ENCODE measurements at regions not wholly inside any gene's neighbourhood (a gene's known extent, or its start where the extent isn't known, plus 50 kb on each side); places are given as distances from the start of the nearest gene placed in this dataset.

DNA sequence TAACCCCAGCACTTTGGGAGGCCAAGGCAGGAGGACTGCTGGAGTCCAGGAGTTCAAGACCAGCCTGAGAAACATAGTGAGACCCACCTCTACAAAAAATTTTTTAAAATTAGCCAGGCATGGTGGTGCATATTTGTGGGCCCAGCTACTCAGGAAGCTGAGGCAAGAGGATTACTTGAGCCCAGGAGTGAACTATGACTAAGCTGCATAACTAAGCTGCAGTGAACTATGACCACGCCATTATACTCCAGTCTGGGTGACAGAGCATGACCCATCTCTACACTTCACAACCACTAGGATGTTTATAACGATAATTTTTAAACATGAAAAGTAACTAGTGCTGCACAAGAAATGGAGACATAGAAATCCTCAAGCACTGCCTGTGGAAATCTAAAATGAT is 352.7 kb upstream of the SGCG start:
- Histone ChIP-seq H2BK12ac (ENCODE audit: low read depth, low read length) (no peak overlapping the region), H3K36me3 (ENCODE audit: control insufficient read depth in 2 of 4, insufficient read depth in 4 of 4, low read length in 3 of 4) (no peaks in the 10 kb centered on the region), H4K5ac (ENCODE audit: insufficient read length, low read depth, low read length) (no peak overlapping the region), H4K8ac (ENCODE audit: extremely low read depth, insufficient read depth, low read length) (no peak overlapping the region), H3K56ac (replicated peaks; ENCODE audit: insufficient read length, low read depth, low read length) (no peak overlapping the region), H3K4me2 (ENCODE audit: insufficient read depth in 1 of 2, low read depth in 2 of 2, low read length in 2 of 2) (no peak overlapping the region), H3K4ac (replicated peaks; ENCODE audit: insufficient read length, low read depth, low read length) (no peak overlapping the region), H3K27me3 (replicated peaks in 1 of 4; ENCODE audit: control insufficient read depth in 3 of 4, extremely low read depth in 1 of 4, insufficient read depth in 3 of 4, low read length in 3 of 4) (no peaks in the 10 kb centered on the region), H2AK5ac (ENCODE audit: low read depth, low read length) (no peak overlapping the region), H4K20me1 (replicated peaks in 1 of 2; ENCODE audit: control insufficient read depth in 1 of 2, insufficient read depth in 2 of 2, low read length in 2 of 2) (no peaks in the 10 kb centered on the region), H2BK120ac (replicated peaks; ENCODE audit: low read depth, low read length) (no peak overlapping the region), H2AFZ (ENCODE audit: low read length) (no peak overlapping the region), H3K27ac (ENCODE audit: low read depth, low read length) (no peak overlapping the region), H3K4me3 (ENCODE audit: extremely low read depth in 1 of 4, insufficient read depth in 2 of 4, low read depth in 3 of 4, low read length in 4 of 4) (no peak overlapping the region), H3K79me2 (ENCODE audit: control insufficient read depth in 1 of 2, insufficient read depth in 2 of 2, low read length in 2 of 2) (no peaks in the 10 kb centered on the region), H2BK5ac (ENCODE audit: low read depth, low read length) (no peak overlapping the region), H3K9me3 (ENCODE audit: insufficient read depth in 2 of 2, low read depth in 1 of 2, low read length in 1 of 2) (no peaks in the 10 kb centered on the region), H3K23ac (ENCODE audit: insufficient read length) (no peak overlapping the region), H3K14ac (ENCODE audit: insufficient read length) (no peak overlapping the region), H4K91ac (replicated peaks; ENCODE audit: insufficient read length, low read length) (no peak overlapping the region), H2BK15ac (ENCODE audit: low read length) (no peak overlapping the region), H3K4me1 (replicated peaks in 1 of 4; ENCODE audit: control insufficient read depth in 3 of 4, insufficient read depth in 4 of 4, low read length in 3 of 4) (no peaks in the 10 kb centered on the region), H3K79me1 (ENCODE audit: low read depth, low read length) (no peaks in the 10 kb centered on the region), H3K9ac (replicated peaks in 1 of 4; ENCODE audit: extremely low read depth in 1 of 4, low read depth in 3 of 4, low read length in 3 of 4) (no peak overlapping the region), H3K23me2 (ENCODE audit: low read depth, low read length) (no peaks in the 10 kb centered on the region), H2BK20ac (ENCODE audit: low read length) (no peak overlapping the region), H3K18ac (ENCODE audit: extremely low read depth, low read length) (no peak overlapping the region)
- DNase-seq (ENCODE audit: low read depth in 1 of 2, low spot score in 2 of 2) (no peak), FAIRE-seq (no peak)
- TF ChIP-seq TCF12 (IDR thresholded peaks at IDR 0.05; ENCODE audit: low read depth, low read length) (no peak), HDAC2 (IDR thresholded peaks at IDR 0.05; ENCODE audit: borderline replicate concordance in 1 of 2, low read depth in 2 of 2, low read length in 2 of 2) (no peak), FOSL1 (IDR thresholded peaks at IDR 0.05; ENCODE audit: insufficient read depth, low read depth, low read length) (no peak), KDM5A (IDR thresholded peaks at IDR 0.05; ENCODE audit: low read length) (no peak), POU5F1 (IDR thresholded peaks at IDR 0.05; ENCODE audit: low read depth, low read length) (no peak), SUZ12 (IDR thresholded peaks at IDR 0.05; ENCODE audit: low read length) (no peak), TAF7 (optimal IDR thresholded peaks at IDR 0.05; ENCODE audit: borderline replicate concordance, low read depth, low read length) (no peak)
- POLR2A ChIA-PET (ENCODE audit: partially characterized antibody) = interaction anchor here (1.0 kb wide), 1 partner anchor 11 kb away, joined by 3 read pairs; no protein-coding TSS in a partner anchor
- WGBS, 2 experiments (ENCODE audit: extremely low coverage in 1 of 2, insufficient coverage in 1 of 2, insufficient read length in 1 of 2, insufficient replicate concordance in 2 of 2, low coverage in 1 of 2, low lambda C conversion rate in 2 of 2, missing lambda C conversion rate in 1 of 2) = 87% methylated on average over 2 of the region's 2 CpGs; no CpG with 5 or more reads in 1 of the 2 experiments
- CTCF ChIA-PET (ENCODE audit: partially characterized antibody) = no interaction called here
